SK-N-SH treated with all-trans-retinoic acid at 6 μM for 48 hours (cell line): ENCODE measurements at regions not wholly inside any gene's neighbourhood (a gene's known extent, or its start where the extent isn't known, plus 50 kb on each side); places are given as distances from the start of the nearest gene placed in this dataset.

Experiments used
- ATAC-seq: fragments of 200-7000 bp; cut with Tn5 transposase; 3 replicates; pipeline ENCODE4 v1.9.1; 2020; ENCODE audit warnings: mild to moderate bottlenecking, moderate library complexity
- ARNTL ChIP-seq: fragments of 450-650 bp; formaldehyde crosslinking; IDR thresholded peaks from 2 replicates; pipeline ENCODE4 v1.5.0; 2020; ENCODE audit warnings: low read depth, mild to moderate bottlenecking, moderate library complexity, borderline replicate concordance
- CREB5 ChIP-seq: fragments of 250-450 bp; sonication (Bioruptor Pico); IDR thresholded peaks from 2 replicates; pipeline ENCODE4 v1.5.1; 2020; ENCODE audit warnings: low read depth, mild to moderate bottlenecking, moderate library complexity
- CSDC2 ChIP-seq: fragments of 250-450 bp; sonication (Bioruptor Pico); IDR thresholded peaks from 2 replicates; pipeline ENCODE4 v1.5.0; 2020; ENCODE audit warnings: mild to moderate bottlenecking, moderate library complexity
- ESRRG ChIP-seq: fragments of 250-450 bp; sonication (Bioruptor Pico); IDR thresholded peaks from 2 replicates; pipeline ENCODE4 v1.6.1; 2021; ENCODE audit warnings: mild to moderate bottlenecking
- GLIS3 ChIP-seq: fragments of 250-450 bp; sonication (Bioruptor Pico); IDR thresholded peaks from 2 replicates; pipeline ENCODE4 v1.5.0; 2020; ENCODE audit warnings: mild to moderate bottlenecking, moderate library complexity
- ISL1 ChIP-seq: fragments of 250-450 bp; sonication (Bioruptor Pico); IDR thresholded peaks from 2 replicates; pipeline ENCODE4 v2.1.2; 2022; ENCODE audit warnings: mild to moderate bottlenecking, moderate library complexity
- PPARA ChIP-seq: fragments of 250-450 bp; sonication (Bioruptor Pico); IDR thresholded peaks from 2 replicates; pipeline ENCODE4 v1.5.0; 2020; ENCODE audit warnings: mild to moderate bottlenecking, borderline replicate concordance
- RARB ChIP-seq: fragments of 250-450 bp; sonication (Bioruptor Pico); IDR thresholded peaks from 2 replicates; pipeline ENCODE4 v1.8.0; 2021; ENCODE audit warnings: mild to moderate bottlenecking, moderate library complexity
- SNAI2 ChIP-seq: fragments of 250-450 bp; sonication (Bioruptor Pico); IDR thresholded peaks from 2 replicates; pipeline ENCODE4 v1.5.0; 2020; ENCODE audit warnings: mild to moderate bottlenecking, moderate library complexity
- TCF4 ChIP-seq: fragments of 250-450 bp; sonication (Bioruptor Pico); IDR thresholded peaks from 2 replicates; pipeline ENCODE4 v1.8.0; 2021; ENCODE audit warnings: mild to moderate bottlenecking, moderate library complexity, borderline replicate concordance
- TOX ChIP-seq: fragments of 250-450 bp; sonication (Bioruptor Pico); IDR thresholded peaks from 2 replicates; pipeline ENCODE4 v1.8.0; 2021; ENCODE audit warnings: mild to moderate bottlenecking, moderate library complexity, borderline replicate concordance
- TSHZ2 ChIP-seq: fragments of 250-450 bp; sonication (Bioruptor Pico); IDR thresholded peaks from 2 replicates; pipeline ENCODE4 v1.5.0; 2020; ENCODE audit warnings: mild to moderate bottlenecking, moderate library complexity
- ZC3H10 ChIP-seq: fragments of 250-450 bp; sonication (Bioruptor Pico); IDR thresholded peaks from 2 replicates; pipeline ENCODE4 v1.5.1; 2021; ENCODE audit warnings: mild to moderate bottlenecking, moderate library complexity
- ZFP3 ChIP-seq: fragments of 250-450 bp; sonication (Bioruptor Pico); IDR thresholded peaks from 2 replicates; pipeline ENCODE4 v1.5.0; 2020; ENCODE audit warnings: mild to moderate bottlenecking, moderate library complexity
- ZFP30 ChIP-seq: fragments of 450-650 bp; formaldehyde crosslinking; IDR thresholded peaks from 2 replicates; pipeline ENCODE4 v1.5.0; 2022; ENCODE audit warnings: mild to moderate bottlenecking, moderate library complexity
- ZNF70 ChIP-seq: fragments of 450-650 bp; formaldehyde crosslinking; IDR thresholded peaks from 2 replicates; pipeline ENCODE4 v1.5.0; 2020; ENCODE audit warnings: mild to moderate bottlenecking, moderate library complexity
- ZNF8 ChIP-seq: fragments of 450-650 bp; formaldehyde crosslinking; IDR thresholded peaks from 2 replicates; pipeline ENCODE4 v1.5.0; 2020; ENCODE audit warnings: mild to moderate bottlenecking, moderate library complexity
- TF ChIP-seq, protein P1 (sequence below): fragments of 250-450 bp; sonication (Bioruptor Pico); IDR thresholded peaks from 2 replicates; pipeline ENCODE4 v1.8.0; 2021; ENCODE audit warnings: low read depth, mild to moderate bottlenecking, moderate library complexity, borderline replicate concordance
- TF ChIP-seq, protein P2 (sequence below): fragments of 250-450 bp; sonication (Bioruptor Pico); IDR thresholded peaks from 2 replicates; pipeline ENCODE4 v1.8.0; 2020; ENCODE audit warnings: mild to moderate bottlenecking, moderate library complexity, borderline replicate concordance

GRCh38 chr11:36809303-36809702, 211.3 kb upstream of the RAG2 start:
- ATAC-seq = no peak
- TF ChIP-seq, protein P1, sequence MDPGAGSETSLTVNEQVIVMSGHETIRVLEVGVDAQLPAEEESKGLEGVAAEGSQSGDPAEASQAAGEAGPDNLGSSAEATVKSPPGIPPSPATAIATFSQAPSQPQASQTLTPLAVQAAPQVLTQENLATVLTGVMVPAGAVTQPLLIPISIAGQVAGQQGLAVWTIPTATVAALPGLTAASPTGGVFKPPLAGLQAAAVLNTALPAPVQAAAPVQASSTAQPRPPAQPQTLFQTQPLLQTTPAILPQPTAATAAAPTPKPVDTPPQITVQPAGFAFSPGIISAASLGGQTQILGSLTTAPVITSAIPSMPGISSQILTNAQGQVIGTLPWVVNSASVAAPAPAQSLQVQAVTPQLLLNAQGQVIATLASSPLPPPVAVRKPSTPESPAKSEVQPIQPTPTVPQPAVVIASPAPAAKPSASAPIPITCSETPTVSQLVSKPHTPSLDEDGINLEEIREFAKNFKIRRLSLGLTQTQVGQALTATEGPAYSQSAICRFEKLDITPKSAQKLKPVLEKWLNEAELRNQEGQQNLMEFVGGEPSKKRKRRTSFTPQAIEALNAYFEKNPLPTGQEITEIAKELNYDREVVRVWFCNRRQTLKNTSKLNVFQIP (CRISPR knock-in tag) = no peak
- TF ChIP-seq ZFP3 (CRISPR knock-in tag) (no peak), ZNF8 (no peak), ISL1 (CRISPR knock-in tag) (no peak), PPARA (CRISPR knock-in tag) (no peak), SNAI2 (CRISPR knock-in tag) (no peak), TSHZ2 (CRISPR knock-in tag) (no peak), ZNF70 (CRISPR knock-in tag) (no peak), CREB5 (CRISPR knock-in tag) (no peak), GLIS3 (CRISPR knock-in tag) (no peak), ZC3H10 (CRISPR knock-in tag) (no peak)
- TF ChIP-seq, protein P2, sequence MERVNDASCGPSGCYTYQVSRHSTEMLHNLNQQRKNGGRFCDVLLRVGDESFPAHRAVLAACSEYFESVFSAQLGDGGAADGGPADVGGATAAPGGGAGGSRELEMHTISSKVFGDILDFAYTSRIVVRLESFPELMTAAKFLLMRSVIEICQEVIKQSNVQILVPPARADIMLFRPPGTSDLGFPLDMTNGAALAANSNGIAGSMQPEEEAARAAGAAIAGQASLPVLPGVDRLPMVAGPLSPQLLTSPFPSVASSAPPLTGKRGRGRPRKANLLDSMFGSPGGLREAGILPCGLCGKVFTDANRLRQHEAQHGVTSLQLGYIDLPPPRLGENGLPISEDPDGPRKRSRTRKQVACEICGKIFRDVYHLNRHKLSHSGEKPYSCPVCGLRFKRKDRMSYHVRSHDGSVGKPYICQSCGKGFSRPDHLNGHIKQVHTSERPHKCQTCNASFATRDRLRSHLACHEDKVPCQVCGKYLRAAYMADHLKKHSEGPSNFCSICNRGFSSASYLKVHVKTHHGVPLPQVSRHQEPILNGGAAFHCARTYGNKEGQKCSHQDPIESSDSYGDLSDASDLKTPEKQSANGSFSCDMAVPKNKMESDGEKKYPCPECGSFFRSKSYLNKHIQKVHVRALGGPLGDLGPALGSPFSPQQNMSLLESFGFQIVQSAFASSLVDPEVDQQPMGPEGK (CRISPR knock-in tag) = no peak

GRCh38 chr11:36807871-36808270, 209.8 kb upstream of the RAG2 start:
- no peak for ATAC-seq
- no peak for TF ChIP-seq CREB5 (CRISPR knock-in tag)
- TF ChIP-seq RARB (CRISPR knock-in tag) = no peak
- TF ChIP-seq CSDC2 (CRISPR knock-in tag) = no peak
- TF ChIP-seq TCF4 = no peak
- no peak for TF ChIP-seq GLIS3 (CRISPR knock-in tag)
- TF ChIP-seq ARNTL (CRISPR knock-in tag) = no peak
- TF ChIP-seq ZC3H10 (CRISPR knock-in tag) = no peak
- TF ChIP-seq ESRRG = no peak
- TF ChIP-seq PPARA (CRISPR knock-in tag) = no peak
- no peak for TF ChIP-seq TOX (CRISPR knock-in tag)
- TF ChIP-seq ZFP3 (CRISPR knock-in tag) = no peak
- no peak for TF ChIP-seq ZNF8
- no peak for TF ChIP-seq ZFP30 (CRISPR knock-in tag)
- no peak for TF ChIP-seq SNAI2 (CRISPR knock-in tag)
- TF ChIP-seq, all 23 proteins: peak for 0

DNA sequence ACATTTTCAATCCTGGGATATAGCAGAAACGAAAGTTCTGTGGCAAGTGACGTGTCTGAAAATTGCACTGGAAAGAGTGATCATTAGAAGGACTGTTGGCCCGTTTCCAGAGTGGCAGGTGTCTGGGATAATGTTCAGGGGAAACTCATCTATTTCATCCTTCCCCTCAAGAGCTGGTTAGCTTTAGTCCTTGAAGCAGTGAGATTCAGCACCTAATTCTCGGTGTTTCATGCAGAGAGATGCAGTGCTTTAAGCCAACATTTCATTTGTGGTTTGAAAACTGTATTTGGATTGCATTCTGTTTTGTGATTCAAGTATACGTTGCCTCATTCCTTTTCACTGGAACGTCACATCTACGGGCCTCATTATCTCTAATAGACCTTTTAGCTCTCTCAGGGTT, 205.0 kb upstream of the RAG2 start:
- no peak for ATAC-seq
- TF ChIP-seq ISL1 (CRISPR knock-in tag) = no peak
- TF ChIP-seq, all 23 proteins: peak for 0
